Mesendoderm (in vitro differentiated cells): ENCODE measurements at regions not wholly inside any gene's neighbourhood (a gene's known extent, or its start where the extent isn't known, plus 50 kb on each side); places are given as distances from the start of the nearest gene placed in this dataset.

ENCODE experiments used
- DNase-seq: peaks from one replicate; pipeline ENCODE4 v3.0.0; 2013
- H2AK5ac ChIP-seq: 2 replicates; pipeline ENCODE4 v1.6.1; 2013; ENCODE audit warnings: low read length, inconsistent platforms
- H2BK120ac ChIP-seq: 2 replicates; pipeline ENCODE4 v1.6.1; 2013; ENCODE audit warnings: low read depth, mild to moderate bottlenecking, low read length, moderate library complexity, mixed read lengths
- H2BK15ac ChIP-seq: replicated peaks from 2 replicates; pipeline ENCODE4 v1.6.1; 2013; ENCODE audit warnings: low read depth, mild to moderate bottlenecking, moderate library complexity
- H2BK5ac ChIP-seq: 2 replicates; pipeline ENCODE4 v1.6.1; 2013; ENCODE audit warnings: low read length, inconsistent platforms
- H3K18ac ChIP-seq: 2 replicates; pipeline ENCODE4 v1.6.1; 2013; ENCODE audit warnings: mild to moderate bottlenecking, low read length, mixed read lengths
- H3K23ac ChIP-seq: one replicate; pipeline ENCODE4 v1.6.1; 2013; ENCODE audit warnings: low read length
- H3K27ac ChIP-seq: 2 replicates; pipeline ENCODE4 v1.5.1; 2013; ENCODE audit warnings: low read depth, mild to moderate bottlenecking, inconsistent platforms, low read length, moderate library complexity
- H3K27me3 ChIP-seq: 2 replicates; pipeline ENCODE4 v1.6.1; 2013; ENCODE audit warnings: low read length, control low read depth, mild to moderate bottlenecking, inconsistent platforms; ENCODE audit not compliant: insufficient read depth, poor library complexity
- H3K36me3 ChIP-seq: 2 replicates; pipeline ENCODE4 v1.6.1; 2013; ENCODE audit warnings: low read length, inconsistent platforms; ENCODE audit not compliant: control insufficient read depth, insufficient read depth
- H3K4ac ChIP-seq: one replicate; pipeline ENCODE4 v1.6.1; 2013; ENCODE audit warnings: low read depth, mild to moderate bottlenecking, low read length, moderate library complexity
- H3K4me1 ChIP-seq: 2 replicates; pipeline ENCODE4 v1.6.1; 2013; ENCODE audit warnings: low read depth, low read length, inconsistent platforms; ENCODE audit not compliant: control insufficient read depth
- H3K4me2 ChIP-seq: 2 replicates; pipeline ENCODE4 v1.6.1; 2013; ENCODE audit warnings: low read length
- H3K4me3 ChIP-seq: 2 replicates; pipeline ENCODE4 v1.5.1; 2013; ENCODE audit warnings: mild to moderate bottlenecking, low read length
- H3K56ac ChIP-seq: one replicate; pipeline ENCODE4 v1.6.1; 2013; ENCODE audit warnings: low read length
- H3K79me1 ChIP-seq: 2 replicates; pipeline ENCODE4 v1.6.1; 2013; ENCODE audit warnings: low read length, inconsistent platforms
- H3K79me2 ChIP-seq: 2 replicates; pipeline ENCODE4 v1.6.1; 2013; ENCODE audit warnings: mild to moderate bottlenecking, low read length; ENCODE audit not compliant: control insufficient read depth, insufficient read depth
- H3K9ac ChIP-seq: 2 replicates; pipeline ENCODE4 v1.6.1; 2013; ENCODE audit warnings: low read length, inconsistent platforms
- H4K5ac ChIP-seq: one replicate; pipeline ENCODE4 v1.6.1; 2013; ENCODE audit warnings: low read length
- H4K8ac ChIP-seq: one replicate; pipeline ENCODE4 v1.6.1; 2013; ENCODE audit warnings: low read depth, mild to moderate bottlenecking, control low read depth, low read length, moderate library complexity
- WGBS: extraction: QIAGEN DNeasy Blood & Tissue Kit; methylation state at CpG from one replicate; pipeline ENCODE4 v1.1.7; 2013; ENCODE audit warnings: low lambda C conversion rate, missing lambda C conversion rate; ENCODE audit not compliant: insufficient coverage; ENCODE audit errors: extremely low coverage; 5-methylcytosine and 5-hydroxymethylcytosine counted together

- no peaks in the 10 kb centered on the region for H3K27me3 ChIP-seq
- no peak overlapping the region for H3K4me2 ChIP-seq
- no peak overlapping the region for H3K9ac ChIP-seq
- H3K27ac ChIP-seq = no peak overlapping the region
- no peak overlapping the region for H3K4me3 ChIP-seq
- no peak overlapping the region for H4K5ac ChIP-seq
- no peaks in the 10 kb centered on the region for H3K79me2 ChIP-seq
- no peak overlapping the region for H2BK5ac ChIP-seq
- H3K4ac ChIP-seq = no peak overlapping the region
- H4K8ac ChIP-seq = no peak overlapping the region
- no peak overlapping the region for H2AK5ac ChIP-seq
- H3K18ac ChIP-seq = no peak overlapping the region
- H2BK120ac ChIP-seq = no peak overlapping the region
- no peaks in the 10 kb centered on the region for H3K79me1 ChIP-seq
- H3K56ac ChIP-seq = no peak overlapping the region
- H3K36me3 ChIP-seq = no peaks in the 10 kb centered on the region
- H3K23ac ChIP-seq = no peak overlapping the region
- H3K4me1 ChIP-seq = no peaks in the 10 kb centered on the region
- no peak for DNase-seq
- no peak overlapping the region for H2BK15ac ChIP-seq
These were observed 382.8 kb upstream of the WWC1 start for GRCh38 chr5:167908606-167909005.

DNA sequence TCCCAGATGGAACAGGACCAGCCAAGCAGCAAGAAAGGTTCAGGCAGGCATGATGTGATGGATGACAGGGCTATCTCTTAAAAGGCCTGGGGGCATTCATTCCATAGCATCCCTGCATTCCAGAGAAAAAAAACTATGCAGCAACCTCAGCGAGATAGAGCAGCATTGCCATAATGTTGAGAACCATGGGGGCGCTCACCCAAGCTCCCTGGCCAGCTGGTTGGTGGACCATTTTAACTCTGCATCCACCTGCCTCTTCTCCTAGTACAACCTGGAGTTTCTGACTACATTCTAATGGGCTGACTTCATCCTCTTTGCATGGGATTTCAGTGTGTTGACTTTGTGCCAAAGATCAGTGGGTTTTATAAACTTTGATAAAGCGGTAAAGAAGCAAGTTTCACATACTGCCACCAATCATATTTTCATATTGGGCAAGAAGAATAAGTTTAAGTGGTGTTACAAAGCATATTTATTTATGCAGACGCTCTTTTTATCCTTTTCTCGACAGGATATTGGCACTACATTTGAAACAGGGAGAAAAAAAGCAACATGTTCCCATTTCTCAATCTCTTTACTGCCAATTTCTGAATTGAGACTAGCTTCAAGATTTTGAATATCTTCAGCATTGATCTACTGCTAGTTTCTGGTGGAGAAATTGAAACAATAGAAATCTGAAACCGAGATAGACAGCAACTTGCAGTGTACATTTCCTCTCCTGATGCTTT lies 378.3 kb upstream of the WWC1 start:
- WGBS = no CpG with 5 or more reads among the region's 6 CpGs
- DNase-seq = peak; percentile 90
- H3K27me3 ChIP-seq = no peaks in the 10 kb centered on the region
- peaks cover 3% of the 10 kb centered on the region for H3K4me1 ChIP-seq
- H2BK120ac ChIP-seq = no peak overlapping the region
- H3K56ac ChIP-seq = no peak overlapping the region
- H3K23ac ChIP-seq = no peak overlapping the region
- H2AK5ac ChIP-seq = no peak overlapping the region
- H3K4me3 ChIP-seq = no peak overlapping the region
- H3K79me1 ChIP-seq = no peaks in the 10 kb centered on the region
- H4K8ac ChIP-seq = no peak overlapping the region
- H2BK5ac ChIP-seq = no peak overlapping the region
- H3K4me2 ChIP-seq = no peak overlapping the region
- H4K5ac ChIP-seq = no peak overlapping the region
- no peak overlapping the region for H3K4ac ChIP-seq
- H3K27ac ChIP-seq = no peak overlapping the region
- H2BK15ac ChIP-seq = no peak overlapping the region
- no peak overlapping the region for H3K18ac ChIP-seq
- H3K9ac ChIP-seq = no peak overlapping the region
- H3K79me2 ChIP-seq = no peaks in the 10 kb centered on the region
- no peaks in the 10 kb centered on the region for H3K36me3 ChIP-seq

DNA sequence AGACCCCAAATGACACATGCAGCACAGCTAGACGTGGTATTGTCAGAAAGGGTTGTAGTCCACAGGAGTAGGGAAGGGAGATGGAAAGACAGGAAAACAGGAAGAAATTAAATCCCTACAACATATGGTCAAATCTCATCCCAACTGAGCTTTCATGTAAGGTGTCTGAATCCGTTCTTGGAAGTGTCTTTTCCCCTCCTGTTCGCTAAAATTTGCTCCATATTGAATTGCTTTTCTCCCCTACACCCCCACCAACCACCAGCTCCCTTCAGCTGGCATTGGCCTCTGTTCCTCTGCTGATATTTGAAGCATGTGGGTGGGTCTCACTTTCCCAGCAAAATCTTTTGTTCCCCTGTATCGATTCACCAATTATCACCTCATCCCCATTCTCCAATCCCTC lies 376.2 kb upstream of the WWC1 start:
- no peak overlapping the region for H3K4ac ChIP-seq
- no peak overlapping the region for H3K56ac ChIP-seq

DNA sequence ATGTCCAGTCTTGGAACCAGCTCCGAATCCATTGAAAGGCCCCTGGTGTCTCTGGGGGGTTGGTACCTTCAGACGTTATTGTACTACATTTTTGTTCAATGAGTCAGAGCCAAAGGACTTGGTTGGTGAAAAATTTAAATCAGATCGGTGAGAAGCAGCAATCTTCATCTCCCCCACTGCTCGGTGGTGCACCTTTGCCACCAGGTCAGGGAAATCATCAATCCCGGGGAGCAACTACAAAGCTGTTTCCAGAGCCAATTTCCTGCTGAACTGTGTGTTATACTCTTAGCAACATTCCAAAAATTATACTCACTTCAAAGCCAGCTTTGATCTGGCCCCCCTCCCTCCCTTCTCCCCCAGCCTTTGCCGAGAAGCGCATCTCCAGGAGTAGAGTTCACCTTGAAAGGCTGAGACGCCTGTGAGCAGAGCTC lies 375.2 kb upstream of the WWC1 start:
- Histone ChIP-seq H3K27me3 (no peaks in the 10 kb centered on the region), H2BK5ac (no peak overlapping the region), H3K4me2 (no peak overlapping the region), H2BK120ac (peak overlapping the region; percentile 46), H3K79me1 (no peaks in the 10 kb centered on the region), H3K18ac (peak overlapping the region; percentile 29), H4K8ac (no peak overlapping the region), H3K36me3 (no peaks in the 10 kb centered on the region), H4K5ac (no peak overlapping the region), H3K56ac (no peak overlapping the region), H3K4ac (no peak overlapping the region), H3K27ac (no peak overlapping the region), H3K9ac (no peak overlapping the region), H3K4me3 (no peak overlapping the region), H2AK5ac (no peak overlapping the region), H2BK15ac (no peak overlapping the region), H3K23ac (no peak overlapping the region), H3K79me2 (no peaks in the 10 kb centered on the region), H3K4me1 (peaks cover 6% of the 10 kb centered on the region)
- no CpG with 5 or more reads among the region's 8 CpGs for WGBS
- peak; percentile 38 for DNase-seq

More for the DNA sequence above, 376.2 kb upstream of the WWC1 start:
- Histone ChIP-seq H2BK120ac (no peak overlapping the region), H3K79me1 (no peaks in the 10 kb centered on the region), H3K23ac (no peak overlapping the region), H2AK5ac (no peak overlapping the region), H3K9ac (no peak overlapping the region), H4K5ac (no peak overlapping the region), H3K27me3 (no peaks in the 10 kb centered on the region), H3K18ac (no peak overlapping the region), H3K4me3 (no peak overlapping the region), H3K79me2 (no peaks in the 10 kb centered on the region), H4K8ac (no peak overlapping the region), H3K4me2 (no peak overlapping the region), H3K36me3 (no peaks in the 10 kb centered on the region), H2BK5ac (no peak overlapping the region), H3K4me1 (peaks cover 6% of the 10 kb centered on the region), H2BK15ac (no peak overlapping the region), H3K27ac (no peak overlapping the region)
- 100% methylated on average over 1 of the region's 4 CpGs for WGBS
- DNase-seq = no peak

DNA sequence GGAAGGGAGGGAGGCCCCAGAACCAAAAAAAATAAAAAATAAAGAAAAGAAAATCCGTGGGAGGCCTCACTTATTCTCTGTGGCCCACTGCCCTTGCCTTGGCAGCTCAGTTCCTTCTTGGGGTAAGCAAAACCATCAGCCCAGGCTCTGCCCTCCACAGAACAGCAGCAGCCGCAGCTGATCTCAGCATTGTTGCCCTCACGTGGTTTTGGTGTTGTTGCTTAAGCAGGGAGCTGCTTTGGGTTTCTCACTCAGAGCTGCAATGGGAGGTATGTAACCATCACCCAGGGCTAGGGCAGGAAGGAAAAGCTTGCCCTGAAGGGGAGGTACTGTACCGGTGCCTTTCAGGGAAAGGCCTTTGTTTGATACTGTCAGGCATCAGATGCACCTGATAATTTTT lies 374.7 kb upstream of the WWC1 start:
- H3K27me3 ChIP-seq = no peaks in the 10 kb centered on the region
- no peak overlapping the region for H3K9ac ChIP-seq
- no peaks in the 10 kb centered on the region for H3K79me2 ChIP-seq
- H3K79me1 ChIP-seq = no peaks in the 10 kb centered on the region
- peak; percentile 85 for DNase-seq
- H3K4me1 ChIP-seq = peaks cover 6% of the 10 kb centered on the region
- H3K36me3 ChIP-seq = no peaks in the 10 kb centered on the region
- no peak overlapping the region for H3K27ac ChIP-seq
- H3K4ac ChIP-seq = no peak overlapping the region
- H3K4me3 ChIP-seq = no peak overlapping the region
- no peak overlapping the region for H2BK5ac ChIP-seq
- no peak overlapping the region for H3K56ac ChIP-seq
- no peak overlapping the region for H2BK120ac ChIP-seq
- no peak overlapping the region for H3K4me2 ChIP-seq
- no CpG with 5 or more reads among the region's 4 CpGs for WGBS
- H4K8ac ChIP-seq = no peak overlapping the region
- H4K5ac ChIP-seq = no peak overlapping the region
- no peak overlapping the region for H2BK15ac ChIP-seq
- H3K23ac ChIP-seq = no peak overlapping the region
- H3K18ac ChIP-seq = peak overlapping the region; percentile 15
- H2AK5ac ChIP-seq = no peak overlapping the region
